Lower leg skin (tissue), 4 donors: ENCODE measurements at regions not wholly inside any gene's neighbourhood (a gene's known extent, or its start where the extent isn't known, plus 50 kb on each side); places are given as distances from the start of the nearest gene placed in this dataset.

Source experiments
- DNase-seq, 2 donors: peaks; one replicate each; pipeline ENCODE4 v3.0.0-alpha.2; 2019; ENCODE audit warnings: low spot score in 2 of 2
- H3K4me3 ChIP-seq: fragments of 200-600 bp; sonication (generic); 2 replicates; pipeline ENCODE4 v1.5.1; 2017; ENCODE audit warnings: mild to moderate bottlenecking, low read depth; ENCODE audit not compliant: poor library complexity, severe bottlenecking
- CTCF ChIP-seq, 3 donors: fragments of 450-650 bp; IDR thresholded peaks; one replicate each; pipeline ENCODE4 v1.5.1; 2016; ENCODE audit warnings: antibody characterized with exemption in 3 of 3, mild to moderate bottlenecking in 3 of 3, moderate library complexity in 2 of 3
- POLR2A ChIP-seq, 2 donors: fragments of 450-650 bp; IDR thresholded peaks; one replicate each; pipeline ENCODE4 v1.6.1; 2016 to 2017; ENCODE audit warnings: antibody characterized with exemption in 2 of 2, mild to moderate bottlenecking in 1 of 2, moderate library complexity in 1 of 2
- WGBS, 2 donors: methylation state at CpG; one replicate each; pipeline ENCODE4 v1.1.5; 2018; 5-methylcytosine and 5-hydroxymethylcytosine counted together
- intact Hi-C: fragments of 100-400 bp; cut with DNase I; formaldehyde crosslinking; loops from one replicate; pipeline ENCODE4 v1.15.0; 2023; ENCODE audit warnings: low total_unique reads

- TF ChIP-seq POLR2A (IDR thresholded peaks at IDR 0.05) = no peak
- WGBS, 2 donors = 83 to 89% methylated on average over 10 of the region's 10 CpGs
- intact Hi-C loops = no loop called here
- no peak overlapping the region for H3K4me3 ChIP-seq
- DNase-seq = no peak
These were observed 125.2 kb upstream of the PIK3C3 start for GRCh38 chr18:41829647-41830516.

GRCh38 chr18:41828137-41828536 is 126.9 kb upstream of the PIK3C3 start:
- TF ChIP-seq POLR2A (IDR thresholded peaks at IDR 0.05) (no peak), CTCF (IDR thresholded peaks at IDR 0.05) (no peak)
- H3K4me3 ChIP-seq = no peak overlapping the region
- DNase-seq = no peak
- intact Hi-C loops = no loop called here
- 49 to 59% methylated on average over 2 of the region's 2 CpGs for WGBS, 2 donors

- H3K4me3 ChIP-seq = no peak overlapping the region
- TF ChIP-seq POLR2A (IDR thresholded peaks at IDR 0.05) = no peak
- TF ChIP-seq CTCF (IDR thresholded peaks at IDR 0.05) = no peak
- no peak for DNase-seq
- intact Hi-C loops = loop anchor here (5.0 kb wide), 1 partner anchor 592 kb away; no protein-coding TSS in a partner anchor
- 91 to 92% methylated on average over 3 of the region's 3 CpGs for WGBS, 2 donors
These were observed 134.2 kb upstream of the PIK3C3 start for GRCh38 chr18:41820784-41821183.

GRCh38 chr18:41818381-41819355 is 136.4 kb upstream of the PIK3C3 start:
- TF ChIP-seq CTCF (IDR thresholded peaks at IDR 0.05) (no peak), POLR2A (IDR thresholded peaks at IDR 0.05) (no peak)
- H3K4me3 ChIP-seq = no peak overlapping the region
- intact Hi-C loops = no loop called here
- DNase-seq = no peak
- WGBS, 2 donors = 70 to 79% methylated on average over 11 of the region's 11 CpGs

GRCh38 chr18:41814651-41815050 is 140.4 kb upstream of the PIK3C3 start:
- DNase-seq = no peak
- H3K4me3 ChIP-seq = no peak overlapping the region
- TF ChIP-seq CTCF (IDR thresholded peaks at IDR 0.05) = no peak
- intact Hi-C loops = no loop called here
- 54 to 70% methylated on average over 2 of the region's 2 CpGs for WGBS, 2 donors

GRCh38 chr18:41809652-41810051 is 145.4 kb upstream of the PIK3C3 start:
- intact Hi-C loops = no loop called here
- no peak overlapping the region for H3K4me3 ChIP-seq
- no peak for DNase-seq
- WGBS, 2 donors = 45 to 48% methylated on average over 2 of the region's 2 CpGs
- no peak for TF ChIP-seq CTCF (IDR thresholded peaks at IDR 0.05)
- TF ChIP-seq POLR2A (IDR thresholded peaks at IDR 0.05) = no peak
